T-helper 2 cell treated with Interferon-gamma antibody and Interleukin-4, amounts not matched to agents 5 μg/mL and 100 μg/mL, for 36 hours (primary cell): ENCODE measurements at regions not wholly inside any gene's neighbourhood (a gene's known extent, or its start where the extent isn't known, plus 50 kb on each side); places are given as distances from the start of the nearest gene placed in this dataset.
"Not testable (repeated sequence)": the region's sequence is repeated elsewhere in the genome, so short reads cannot be mapped to it uniquely, and the experiment has no call there.

ENCODE experiments used
- DNase-seq: peaks from one replicate; pipeline ENCODE4 v3.0.0; 2021; ENCODE audit warnings: low spot score
- H3K27ac Mint-ChIP-seq: one replicate; pipeline ENCODE4 v1.8.0; 2021; ENCODE audit warnings: mild to moderate bottlenecking, mixed read lengths
- H3K27me3 Mint-ChIP-seq: one replicate; pipeline ENCODE4 v1.8.0; 2021; ENCODE audit warnings: low read depth, mixed read lengths
- H3K36me3 Mint-ChIP-seq: one replicate; pipeline ENCODE4 v1.8.0; 2021; ENCODE audit warnings: low read depth, mixed read lengths
- H3K4me1 Mint-ChIP-seq: one replicate; pipeline ENCODE4 v1.8.0; 2021; ENCODE audit warnings: low read depth, mixed read lengths
- H3K4me3 Mint-ChIP-seq: one replicate; pipeline ENCODE4 v1.8.0; 2022; ENCODE audit warnings: mild to moderate bottlenecking, moderate library complexity, mixed read lengths
- H3K9me3 Mint-ChIP-seq: one replicate; pipeline ENCODE4 v1.8.0; 2021; ENCODE audit warnings: mixed read lengths

- Mint-ChIP-seq H3K27ac (no peak overlapping the region), H3K4me3 (no peak overlapping the region), H3K4me1 (no peaks in the 10 kb centered on the region), H3K36me3 (no peaks in the 10 kb centered on the region), H3K9me3 (no peaks in the 10 kb centered on the region), H3K27me3 (no peaks in the 10 kb centered on the region)
- no peak for DNase-seq
These were observed 132.3 kb upstream of the DOK5 start for GRCh38 chr20:54343099-54343498.

- no peaks in the 10 kb centered on the region for H3K36me3 Mint-ChIP-seq
- H3K27ac Mint-ChIP-seq = no peak overlapping the region
- H3K4me3 Mint-ChIP-seq = no peak overlapping the region
- no peaks in the 10 kb centered on the region for H3K27me3 Mint-ChIP-seq
- no peak for DNase-seq
- no peaks in the 10 kb centered on the region for H3K4me1 Mint-ChIP-seq
- H3K9me3 Mint-ChIP-seq = no peaks in the 10 kb centered on the region
These were observed 131.8 kb upstream of the DOK5 start for GRCh38 chr20:54343634-54344033.

- Mint-ChIP-seq H3K4me1 (no peaks in the 10 kb centered on the region), H3K9me3 (no peaks in the 10 kb centered on the region), H3K27me3 (no peaks in the 10 kb centered on the region), H3K27ac (no peak overlapping the region), H3K4me3 (no peak overlapping the region), H3K36me3 (no peaks in the 10 kb centered on the region)
- no peak for DNase-seq
These were observed 130.6 kb upstream of the DOK5 start for GRCh38 chr20:54344832-54345231.

GRCh38 chr20:54345301-54345724, 130.1 kb upstream of the DOK5 start:
- Mint-ChIP-seq H3K27me3 (no peaks in the 10 kb centered on the region), H3K36me3 (no peaks in the 10 kb centered on the region), H3K4me3 (no peak overlapping the region), H3K27ac (no peak overlapping the region), H3K4me1 (no peaks in the 10 kb centered on the region), H3K9me3 (no peaks in the 10 kb centered on the region)
- no peak for DNase-seq

- Mint-ChIP-seq H3K27ac (no peak overlapping the region), H3K27me3 (no peaks in the 10 kb centered on the region), H3K9me3 (no peaks in the 10 kb centered on the region), H3K36me3 (no peaks in the 10 kb centered on the region), H3K4me3 (no peak overlapping the region), H3K4me1 (peaks cover 3% of the 10 kb centered on the region)
- no peak for DNase-seq
These were observed 129.6 kb upstream of the DOK5 start for GRCh38 chr20:54345821-54346220.

- DNase-seq = no peak
- Mint-ChIP-seq H3K4me1 (peaks cover 3% of the 10 kb centered on the region), H3K36me3 (no peaks in the 10 kb centered on the region), H3K27ac (no peak overlapping the region), H3K9me3 (no peaks in the 10 kb centered on the region), H3K4me3 (no peak overlapping the region), H3K27me3 (no peaks in the 10 kb centered on the region)
These were observed 129.1 kb upstream of the DOK5 start for GRCh38 chr20:54346276-54346675.

- Mint-ChIP-seq H3K4me3 (no peak overlapping the region), H3K9me3 (no peaks in the 10 kb centered on the region), H3K27me3 (no peaks in the 10 kb centered on the region), H3K36me3 (no peaks in the 10 kb centered on the region), H3K4me1 (peaks cover 6% of the 10 kb centered on the region), H3K27ac (no peak overlapping the region)
- no peak for DNase-seq
These were observed 128.1 kb upstream of the DOK5 start for GRCh38 chr20:54347166-54347833.

GRCh38 chr20:54350415-54350814, 125.0 kb upstream of the DOK5 start:
- Mint-ChIP-seq H3K4me3 (no peak overlapping the region), H3K9me3 (no peaks in the 10 kb centered on the region), H3K36me3 (no peaks in the 10 kb centered on the region), H3K27ac (no peak overlapping the region), H3K27me3 (no peaks in the 10 kb centered on the region), H3K4me1 (peaks cover 9% of the 10 kb centered on the region)
- no peak for DNase-seq

- peaks cover 9% of the 10 kb centered on the region for H3K4me1 Mint-ChIP-seq
- no peaks in the 10 kb centered on the region for H3K36me3 Mint-ChIP-seq
- DNase-seq = peak; percentile 10
- H3K27me3 Mint-ChIP-seq = no peaks in the 10 kb centered on the region
- no peaks in the 10 kb centered on the region for H3K9me3 Mint-ChIP-seq
- H3K4me3 Mint-ChIP-seq = no peak overlapping the region
- H3K27ac Mint-ChIP-seq = no peak overlapping the region
These were observed 123.8 kb upstream of the DOK5 start for GRCh38 chr20:54351371-54352136.

- not testable (repeated sequence) for H3K27ac Mint-ChIP-seq, H3K4me3 Mint-ChIP-seq, H3K4me1 Mint-ChIP-seq, H3K36me3 Mint-ChIP-seq, H3K27me3 Mint-ChIP-seq, DNase-seq, H3K9me3 Mint-ChIP-seq
These were observed 122.9 kb upstream of the DOK5 start for GRCh38 chr20:54352541-54352940.

GRCh38 chr20:54353292-54353691, 122.1 kb upstream of the DOK5 start:
- Mint-ChIP-seq H3K36me3 (no peaks in the 10 kb centered on the region), H3K27ac (no peak overlapping the region), H3K4me1 (peaks cover 9% of the 10 kb centered on the region), H3K27me3 (no peaks in the 10 kb centered on the region), H3K4me3 (no peak overlapping the region), H3K9me3 (no peaks in the 10 kb centered on the region)
- DNase-seq = no peak

- Mint-ChIP-seq H3K9me3 (no peaks in the 10 kb centered on the region), H3K27me3 (no peaks in the 10 kb centered on the region), H3K36me3 (no peaks in the 10 kb centered on the region), H3K4me1 (peaks cover 5% of the 10 kb centered on the region), H3K4me3 (no peak overlapping the region), H3K27ac (no peak overlapping the region)
- DNase-seq = no peak
These were observed 119.6 kb upstream of the DOK5 start for GRCh38 chr20:54355631-54356280.

- DNase-seq = no peak
- Mint-ChIP-seq H3K4me3 (no peak overlapping the region), H3K4me1 (peaks cover 3% of the 10 kb centered on the region)
These were observed 118.6 kb upstream of the DOK5 start for GRCh38 chr20:54356801-54357200.

GRCh38 chr20:54361475-54361874, 113.9 kb upstream of the DOK5 start:
- H3K36me3 Mint-ChIP-seq = no peaks in the 10 kb centered on the region
- no peaks in the 10 kb centered on the region for H3K27me3 Mint-ChIP-seq
- no peak for DNase-seq
- H3K4me1 Mint-ChIP-seq = no peaks in the 10 kb centered on the region
- no peak overlapping the region for H3K4me3 Mint-ChIP-seq
- H3K9me3 Mint-ChIP-seq = no peaks in the 10 kb centered on the region
- H3K27ac Mint-ChIP-seq = no peak overlapping the region

More at GRCh38 chr20:54356801-54357200, 118.6 kb upstream of the DOK5 start:
- Mint-ChIP-seq H3K27me3 (no peaks in the 10 kb centered on the region), H3K27ac (no peak overlapping the region), H3K9me3 (no peaks in the 10 kb centered on the region), H3K36me3 (no peaks in the 10 kb centered on the region)
